Erythroblast (primary cell): ENCODE measurements at regions not wholly inside any gene's neighbourhood (a gene's known extent, or its start where the extent isn't known, plus 50 kb on each side); places are given as distances from the start of the nearest gene placed in this dataset.
"Not testable (repeated sequence)": the region's sequence is repeated elsewhere in the genome, so short reads cannot be mapped to it uniquely, and the experiment has no call there.

ENCODE experiments used
- GATA1 ChIP-seq: IDR thresholded peaks from 2 replicates; pipeline ENCODE4 v1.6.1; 2011; ENCODE audit warnings: low read depth, mild to moderate bottlenecking, control low read depth, low read length, moderate library complexity
- POLR2A ChIP-seq: IDR thresholded peaks from 2 replicates; pipeline ENCODE4 v1.6.1; 2011; ENCODE audit warnings: mild to moderate bottlenecking, low read length

GRCh38 chr6:48493432-48493831, 382.4 kb upstream of the PTCHD4 start:
- TF ChIP-seq POLR2A, GATA1: not testable (repeated sequence)
